LoVo (cell line): ENCODE measurements at regions not wholly inside any gene's neighbourhood (a gene's known extent, or its start where the extent isn't known, plus 50 kb on each side); places are given as distances from the start of the nearest gene placed in this dataset.
A peak's percentile ranks its signal among the peaks of the same experiment; 100 is the strongest.
"Not testable (repeated sequence)": the region's sequence is repeated elsewhere in the genome, so short reads cannot be mapped to it uniquely, and the experiment has no call there.

Experiments used
- DNase-seq: peaks from one replicate; pipeline ENCODE4 v3.0.0-alpha.2; 2016; ENCODE audit warnings: low spot score

- DNase-seq: peak; percentile 24
Measured at GRCh38 chr7:148472406-148472805, 118.2 kb upstream of the C7orf33 start.

DNA sequence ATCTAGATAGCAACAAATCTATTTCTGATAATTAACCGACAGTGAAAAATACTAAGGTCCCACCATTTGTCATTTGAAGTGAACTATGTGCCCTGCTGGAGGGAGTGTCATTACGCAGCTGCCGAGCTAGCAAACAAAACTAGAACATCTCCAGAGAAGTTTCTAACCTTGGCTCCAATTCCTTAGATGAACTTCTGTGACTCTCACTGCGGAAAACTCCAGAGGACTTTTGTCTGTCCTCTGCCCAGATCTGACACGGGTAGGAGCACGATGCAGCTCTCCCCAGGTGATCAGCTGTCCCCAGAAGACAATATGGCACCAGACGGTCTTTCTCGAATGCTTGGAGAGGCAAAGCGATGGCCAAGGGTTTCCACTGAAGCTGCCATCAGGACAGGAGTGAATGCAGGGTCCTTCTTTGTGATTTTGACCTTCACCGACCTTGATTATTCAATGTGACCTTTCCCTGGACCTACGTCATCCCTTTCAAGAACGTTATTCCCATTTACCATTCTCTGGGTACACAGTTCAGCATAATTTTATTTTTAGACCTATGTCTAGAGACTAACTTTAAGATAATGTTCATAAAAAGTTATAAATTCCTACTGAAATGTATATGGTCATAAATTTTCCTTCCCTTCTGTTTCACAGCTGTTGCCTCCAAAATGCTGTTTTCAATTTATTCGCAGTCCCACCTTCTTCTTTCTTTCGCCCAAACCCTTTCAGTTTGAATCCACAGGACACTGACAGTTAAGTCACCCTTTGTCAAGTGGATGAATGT is 116.7 kb upstream of the C7orf33 start:
- DNase-seq: no peak

DNA sequence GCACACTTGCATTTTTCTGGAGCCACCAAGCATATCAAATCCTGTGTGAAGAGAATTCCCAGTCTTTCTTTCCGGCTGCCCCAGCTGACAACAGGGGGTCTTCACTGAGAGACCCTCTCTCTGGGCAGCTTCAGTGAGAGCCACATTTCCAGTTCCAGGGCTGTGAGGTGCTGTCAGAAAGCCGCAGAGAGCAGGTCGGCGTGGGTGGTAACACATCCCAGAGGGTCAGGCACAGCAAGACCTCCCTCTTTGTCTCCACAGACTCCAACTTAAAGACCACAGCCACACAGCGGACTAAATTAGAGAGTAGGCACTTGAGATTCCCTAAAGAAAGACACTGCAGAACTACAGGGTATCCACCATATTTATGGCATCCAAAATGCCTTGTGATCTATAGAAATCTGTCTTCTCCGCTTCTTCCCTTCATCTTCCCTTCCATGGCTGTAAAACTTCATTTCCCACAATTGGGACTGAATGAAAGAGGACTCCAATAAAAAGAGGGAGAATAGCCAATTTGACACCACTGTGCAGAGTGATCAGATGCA is 116.0 kb upstream of the C7orf33 start:
- no peak for DNase-seq

DNA sequence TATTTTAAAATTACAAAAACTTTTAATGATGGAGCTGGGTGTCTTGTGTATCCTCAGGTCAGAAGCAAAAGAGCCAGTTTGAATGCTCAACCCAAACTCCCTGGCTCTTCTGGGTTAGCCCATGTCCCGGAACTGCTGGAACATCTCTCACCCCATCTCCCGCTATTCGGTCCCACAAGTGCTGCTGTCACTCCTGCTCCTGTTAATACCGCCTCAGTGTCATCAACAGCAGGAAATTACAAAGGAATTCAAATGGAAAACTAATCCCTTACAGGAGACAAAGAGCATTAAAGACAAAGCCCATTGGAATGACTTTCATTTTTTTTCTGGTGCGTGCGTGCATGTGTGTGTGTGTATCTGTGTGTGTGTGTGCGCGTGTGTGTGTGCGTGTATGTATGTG is 112.0 kb upstream of the C7orf33 start:
- DNase-seq: no peak

DNA sequence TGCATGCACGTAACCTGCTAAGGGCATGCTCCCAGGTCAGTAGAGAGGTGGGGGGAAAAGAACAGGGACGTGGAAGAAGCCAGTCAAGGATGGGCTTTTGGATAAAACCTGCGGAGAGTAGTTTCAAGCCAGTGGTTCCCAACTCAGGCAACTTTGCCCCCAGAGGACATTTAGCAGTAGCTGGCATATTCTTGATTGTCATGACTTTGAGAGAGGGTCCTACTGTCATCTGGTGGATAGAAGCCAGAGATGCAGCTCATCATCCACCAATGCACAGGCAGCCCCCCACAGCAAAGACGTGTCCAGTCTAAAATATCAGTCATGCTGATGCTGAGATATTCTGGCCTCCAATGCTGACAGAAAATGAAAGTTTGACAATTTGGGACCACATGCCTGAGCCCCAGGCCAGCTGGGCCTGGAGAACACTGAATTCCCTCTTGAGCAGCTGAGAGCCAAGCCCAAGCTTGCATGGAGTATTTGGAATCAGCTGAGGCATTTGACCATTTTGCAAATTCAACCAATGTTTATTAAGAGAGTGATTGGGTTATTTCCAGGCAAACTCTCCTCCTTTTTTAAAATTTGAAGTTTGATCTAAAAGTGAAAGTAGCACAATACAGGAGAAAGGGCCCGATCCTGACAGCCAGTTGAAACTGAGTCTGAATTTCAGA is 110.0 kb upstream of the C7orf33 start:
- no peak for DNase-seq

DNA sequence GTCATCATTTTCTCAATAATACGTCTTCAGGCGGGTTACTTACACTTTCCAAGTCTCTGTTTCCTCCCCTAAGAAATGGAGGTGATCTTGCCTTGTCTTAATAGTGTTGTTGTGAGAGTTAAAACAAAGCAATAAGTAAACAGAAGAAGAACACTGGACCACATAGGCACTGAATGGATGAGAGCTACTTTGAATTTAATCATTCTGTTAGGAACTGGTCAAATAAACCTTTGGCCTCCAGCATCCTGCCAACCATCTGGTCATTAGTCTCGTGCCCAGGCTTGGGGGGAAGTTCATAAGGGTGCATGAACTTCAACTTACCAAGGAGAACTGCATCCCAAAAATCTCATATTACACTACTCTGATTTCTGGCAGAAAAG is 109.4 kb upstream of the C7orf33 start:
- no peak for DNase-seq

DNA sequence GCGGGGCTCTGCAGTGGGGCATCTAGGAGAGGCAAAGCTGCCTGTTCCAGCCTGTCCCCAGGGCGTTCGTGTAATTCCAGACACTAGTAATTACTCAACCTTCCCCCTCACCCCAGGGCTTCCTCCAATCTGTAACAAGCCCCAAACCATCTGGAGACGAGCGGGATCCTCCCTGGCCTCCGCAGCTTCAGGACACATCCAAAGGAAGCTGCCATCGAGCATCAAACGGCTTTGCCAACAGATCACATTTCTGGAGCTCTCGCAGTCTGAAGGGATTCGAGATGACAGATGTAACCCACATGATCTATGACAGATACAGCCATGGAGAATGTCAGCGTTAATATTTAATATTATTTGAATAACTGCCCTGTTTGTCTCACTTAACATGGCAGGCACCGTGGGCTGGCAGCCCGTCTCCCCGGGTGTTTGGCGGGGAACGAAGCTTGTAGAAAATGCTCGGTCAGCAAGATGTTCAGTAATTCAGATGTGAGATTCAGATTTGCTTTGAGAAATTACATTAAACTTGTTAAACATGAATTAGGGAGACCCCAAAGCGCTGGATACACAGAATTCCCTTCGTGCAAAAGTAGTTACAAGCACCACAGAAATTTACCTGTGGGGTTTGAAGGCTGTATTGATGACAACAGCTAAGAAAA is 108.5 kb upstream of the C7orf33 start:
- DNase-seq: no peak

- DNase-seq: no peak
Measured at GRCh38 chr7:148483515-148484308, 106.9 kb upstream of the C7orf33 start.

DNA sequence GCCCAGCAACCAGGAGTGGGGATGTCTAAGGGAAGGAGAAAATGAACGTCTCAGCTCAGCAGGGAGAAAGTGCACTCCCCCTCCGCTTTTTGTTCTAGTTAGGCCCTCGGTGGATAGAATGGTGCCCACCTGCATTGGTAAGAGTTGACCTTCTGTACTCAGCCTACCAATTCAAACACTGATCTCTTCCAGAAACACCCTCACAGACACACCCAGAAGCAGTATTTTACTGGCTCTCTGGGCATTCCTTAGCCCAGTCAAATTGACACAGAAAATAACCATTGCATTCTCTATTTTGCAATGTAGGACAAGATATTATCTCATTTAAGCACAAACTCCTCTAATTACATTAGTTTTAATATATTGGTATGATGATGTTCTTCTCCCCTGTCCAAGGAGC is 106.1 kb upstream of the C7orf33 start:
- DNase-seq: no peak

GRCh38 chr7:148485618-148486017 is 104.9 kb upstream of the C7orf33 start:
- peak; percentile 6 for DNase-seq

- no peak for DNase-seq
Measured at GRCh38 chr7:148486937-148487336, 103.6 kb upstream of the C7orf33 start.

GRCh38 chr7:148487912-148488311 is 102.7 kb upstream of the C7orf33 start:
- DNase-seq: no peak

- DNase-seq: no peak
Measured at GRCh38 chr7:148489678-148490077, 100.9 kb upstream of the C7orf33 start.

GRCh38 chr7:148492157-148492860 is 98.3 kb upstream of the C7orf33 start:
- no peak for DNase-seq

- DNase-seq: no peak
Measured at GRCh38 chr7:148495605-148496004, 95.0 kb upstream of the C7orf33 start.

DNA sequence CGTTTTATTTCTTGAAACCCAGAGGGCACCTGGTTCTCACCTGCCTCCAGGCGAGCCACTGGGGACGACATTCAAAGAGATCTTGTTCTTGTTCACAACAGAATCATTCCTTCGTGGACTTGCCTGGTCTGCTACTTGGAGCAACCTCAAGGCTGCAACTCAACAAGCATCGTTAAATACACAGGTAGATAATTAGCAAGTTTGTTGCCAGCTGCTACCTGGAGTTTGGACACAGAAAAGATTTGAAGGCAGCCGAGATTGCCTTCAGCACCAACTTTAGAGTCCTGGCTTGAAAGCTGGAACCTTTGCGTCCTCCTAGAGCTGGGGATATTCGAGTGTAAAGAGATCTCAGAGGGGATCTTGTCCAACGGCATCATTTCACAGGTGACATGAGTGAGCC is 89.6 kb upstream of the C7orf33 start:
- no peak for DNase-seq

- DNase-seq: peak; percentile 66
Measured at GRCh38 chr7:148503900-148504487, 86.6 kb upstream of the C7orf33 start.

DNA sequence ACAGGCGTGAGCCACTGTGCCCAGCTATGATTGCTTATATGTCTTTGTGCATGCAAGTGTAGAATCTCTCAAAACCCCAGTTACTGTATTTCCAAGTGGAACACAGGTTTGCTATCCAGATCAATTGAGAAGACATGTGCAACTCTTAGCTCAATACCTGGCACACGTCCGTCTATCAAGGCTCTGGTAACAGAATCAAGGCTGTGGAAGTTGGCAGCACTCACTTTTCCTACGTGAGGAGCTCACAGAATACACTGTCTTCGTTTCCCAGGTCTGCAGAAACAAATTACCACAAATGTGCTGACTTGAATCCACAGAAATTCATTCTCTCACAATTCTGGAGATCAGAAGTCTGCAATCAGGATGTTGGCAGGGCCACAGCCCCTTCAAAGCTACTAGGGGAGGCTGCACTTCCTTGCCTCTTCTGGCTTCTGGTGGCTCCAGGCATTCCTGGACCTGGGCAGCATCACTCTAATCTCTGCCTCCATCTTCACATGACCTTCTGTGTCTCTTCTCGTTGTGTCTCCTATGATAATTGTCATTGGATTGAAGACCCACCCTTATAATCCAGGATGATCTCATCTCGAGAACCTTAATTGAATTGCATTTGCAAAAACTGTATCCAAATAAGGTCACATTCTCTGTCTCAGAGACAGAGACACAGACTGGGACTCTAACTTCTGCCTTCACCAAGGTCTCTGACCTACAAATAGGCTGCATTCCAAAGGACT is 84.8 kb upstream of the C7orf33 start:
- no peak for DNase-seq

GRCh38 chr7:148507064-148507573 is 83.4 kb upstream of the C7orf33 start:
- DNase-seq: not testable (repeated sequence)

- DNase-seq: no peak
Measured at GRCh38 chr7:148507787-148508186, 82.8 kb upstream of the C7orf33 start.
